GM21786 (cell line): ENCODE measurements at regions not wholly inside any gene's neighbourhood (a gene's known extent, or its start where the extent isn't known, plus 50 kb on each side); places are given as distances from the start of the nearest gene placed in this dataset.

Experiments
- ATAC-seq: cut with Tn5 transposase; IDR thresholded peaks from one replicate; pipeline ENCODE4 v1.9.1; 2021; ENCODE audit not compliant: unreplicated experiment

GRCh38 chr2:117067900-117068299, 746.6 kb upstream of the DDX18 start:
- ATAC-seq: no peak

DNA sequence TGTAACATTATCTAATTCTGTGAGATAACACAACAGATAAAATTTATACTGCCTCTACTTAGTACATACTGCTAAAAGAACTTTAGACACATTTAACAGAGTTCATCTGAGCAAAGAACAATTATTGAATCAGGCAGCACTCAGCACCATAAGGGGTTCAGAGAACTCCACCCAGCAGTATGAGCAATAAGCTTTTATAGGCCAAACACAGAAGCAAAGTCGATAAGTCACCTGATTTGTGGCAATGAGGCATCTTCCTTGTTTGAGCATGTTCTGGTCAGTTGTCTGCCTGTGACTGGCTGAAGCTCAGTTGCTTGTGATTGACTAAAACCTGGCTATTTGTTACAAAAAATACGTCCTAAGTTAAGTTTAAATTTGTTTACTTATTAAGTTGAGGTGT, 746.1 kb upstream of the DDX18 start:
- no peak for ATAC-seq

DNA sequence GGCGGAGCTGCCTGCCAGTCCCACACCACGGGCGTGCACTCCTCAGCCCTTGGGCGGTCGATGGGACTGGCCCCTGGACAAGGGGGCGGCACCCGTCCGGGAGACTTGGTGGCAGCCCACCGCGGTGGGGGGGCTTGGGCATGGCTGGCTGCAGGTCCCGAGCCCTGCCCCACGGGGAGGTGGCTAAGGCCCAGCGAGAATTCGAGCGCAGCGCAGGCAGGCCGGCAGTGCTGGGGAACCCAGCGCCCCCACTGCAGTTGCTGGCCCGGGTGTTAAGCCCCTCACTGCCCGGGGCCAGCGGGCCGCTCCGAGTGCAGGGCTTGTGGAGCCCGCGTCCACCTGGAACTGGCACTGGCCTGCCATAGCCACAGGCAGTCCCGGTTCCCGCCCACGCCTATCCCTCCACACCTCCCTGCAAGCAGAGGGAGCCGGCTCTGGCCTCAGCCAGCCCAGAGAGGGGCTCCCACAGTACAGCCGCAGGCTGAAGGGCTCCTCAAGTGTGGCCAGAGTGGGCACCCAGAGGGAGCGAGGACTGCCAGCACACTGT, 742.9 kb upstream of the DDX18 start:
- no peak for ATAC-seq

GRCh38 chr2:117074756-117075155, 739.7 kb upstream of the DDX18 start:
- no peak for ATAC-seq

GRCh38 chr2:117085256-117085655, 729.2 kb upstream of the DDX18 start:
- ATAC-seq: no peak

DNA sequence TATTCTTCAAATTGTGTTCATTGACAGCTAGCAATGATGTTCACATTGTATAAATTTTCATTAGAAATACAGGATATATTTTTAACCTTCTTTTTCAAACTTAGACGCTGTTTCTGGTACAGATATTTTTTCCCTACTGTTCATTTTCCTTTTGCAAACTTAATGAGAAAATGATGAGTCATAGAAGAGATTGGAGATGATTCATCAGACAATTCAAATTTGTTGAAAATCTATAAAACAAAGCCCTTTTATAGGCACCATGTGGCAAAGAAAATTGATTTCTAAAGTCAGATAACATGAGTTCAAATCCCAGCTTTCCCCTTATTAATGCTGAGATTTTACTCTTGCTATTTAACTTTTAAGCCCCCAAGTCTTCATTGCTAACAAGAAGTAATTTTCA, 728.8 kb upstream of the DDX18 start:
- ATAC-seq: no peak

DNA sequence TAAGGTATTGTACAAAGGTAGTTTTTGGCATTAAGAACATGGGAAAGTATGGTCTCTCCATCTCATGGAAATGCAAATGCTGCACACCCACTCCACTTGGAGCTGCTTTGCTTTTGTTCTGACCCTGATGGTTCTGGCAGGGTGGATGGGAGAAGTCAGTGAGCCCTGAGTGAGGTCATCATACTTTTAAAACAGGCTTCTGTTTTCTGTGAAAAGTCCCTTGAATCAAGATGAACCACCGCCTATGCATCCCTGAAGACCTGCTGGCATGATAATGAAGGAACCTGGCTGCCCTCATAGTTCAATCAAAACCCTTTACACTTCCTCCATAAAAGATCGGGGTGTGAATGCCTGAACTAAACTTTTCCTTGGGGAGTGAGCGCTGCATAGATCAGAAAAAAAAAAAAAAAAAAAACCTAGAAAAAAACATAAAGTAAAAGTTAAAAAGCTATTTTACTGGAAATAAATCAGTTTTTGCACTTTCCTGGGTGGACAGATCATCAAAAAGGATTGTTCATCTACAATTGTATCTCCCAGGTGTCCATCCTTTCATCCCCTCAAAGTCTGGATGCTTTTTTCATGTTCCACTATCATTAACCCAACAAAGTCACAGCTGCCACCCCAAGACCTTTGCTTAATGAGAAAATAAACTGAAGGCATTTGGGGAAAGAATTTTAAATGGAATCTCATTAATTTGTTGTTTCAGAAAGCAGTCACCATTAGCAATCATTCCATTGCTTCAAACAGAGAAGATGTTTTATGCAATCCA, 728.1 kb upstream of the DDX18 start:
- no peak for ATAC-seq

DNA sequence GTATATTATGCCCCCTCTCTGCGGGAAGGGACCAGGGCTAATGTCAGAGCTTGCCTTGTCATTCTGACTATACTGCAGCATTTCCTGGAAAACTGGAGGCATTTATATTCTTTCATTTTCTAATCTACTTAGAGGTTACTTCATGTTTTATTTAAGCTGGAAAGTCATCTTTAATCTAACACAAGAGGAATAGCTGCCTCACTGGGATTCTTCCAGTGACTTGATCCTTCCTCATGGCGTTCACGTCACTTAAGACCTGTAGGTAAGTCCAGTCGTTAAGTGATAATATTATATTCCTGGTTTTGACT, 727.6 kb upstream of the DDX18 start:
- no peak for ATAC-seq

DNA sequence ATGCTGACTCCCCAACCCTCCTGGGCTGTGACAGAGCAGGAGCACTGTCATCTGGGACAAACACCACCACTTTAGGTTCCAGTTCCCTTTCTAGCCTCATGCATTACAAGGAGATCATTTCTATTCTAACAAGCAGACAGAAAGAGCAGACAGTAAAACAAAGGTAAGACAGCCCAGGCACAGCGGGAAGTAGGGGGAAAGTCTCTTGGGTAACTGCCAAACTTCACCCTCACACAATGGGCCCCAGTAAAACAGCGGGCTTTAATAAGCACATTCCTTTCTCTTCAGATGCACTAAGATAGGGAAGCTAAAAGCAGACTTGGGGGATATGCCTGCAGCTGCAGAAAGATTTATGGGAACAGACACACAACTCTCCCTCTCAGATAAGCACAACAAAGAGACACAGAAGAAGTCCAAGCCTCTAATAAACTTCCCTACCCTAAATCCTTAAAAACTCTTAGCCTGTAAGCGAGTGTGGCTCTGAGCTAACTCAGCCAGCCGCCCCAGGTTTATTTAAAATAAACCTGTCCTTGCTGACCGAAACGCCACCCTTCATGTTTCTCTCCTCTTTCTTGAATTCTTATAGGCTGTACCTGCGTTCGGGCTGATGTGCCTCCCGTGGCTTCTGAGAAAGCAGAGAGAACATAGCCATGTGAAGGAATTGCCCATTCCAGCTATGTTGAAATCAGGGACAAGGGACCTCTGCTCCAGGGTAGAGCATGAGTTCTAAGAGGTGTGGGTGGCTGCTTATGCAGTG, 726.8 kb upstream of the DDX18 start:
- ATAC-seq: no peak

- ATAC-seq: no peak
These were observed 723.3 kb upstream of the DDX18 start for GRCh38 chr2:117091041-117091837.

DNA sequence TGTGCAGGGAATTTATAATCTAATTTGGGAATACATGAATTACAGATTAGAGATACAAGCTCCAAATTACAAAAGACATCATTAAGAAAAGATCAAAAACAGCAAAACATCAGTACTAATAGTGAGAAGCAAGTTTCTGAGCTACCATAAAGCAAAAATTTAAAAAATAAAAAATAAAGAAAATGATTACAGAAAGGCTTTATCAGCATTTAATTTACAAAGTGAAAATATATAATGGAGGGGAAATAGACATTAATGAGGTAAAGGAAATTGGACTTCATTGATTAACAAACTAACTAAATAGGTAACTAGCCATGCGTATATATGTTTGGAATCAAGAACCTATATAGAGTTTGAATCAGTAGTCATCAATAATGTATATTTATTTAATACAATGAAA, 712.9 kb upstream of the DDX18 start:
- no peak for ATAC-seq

DNA sequence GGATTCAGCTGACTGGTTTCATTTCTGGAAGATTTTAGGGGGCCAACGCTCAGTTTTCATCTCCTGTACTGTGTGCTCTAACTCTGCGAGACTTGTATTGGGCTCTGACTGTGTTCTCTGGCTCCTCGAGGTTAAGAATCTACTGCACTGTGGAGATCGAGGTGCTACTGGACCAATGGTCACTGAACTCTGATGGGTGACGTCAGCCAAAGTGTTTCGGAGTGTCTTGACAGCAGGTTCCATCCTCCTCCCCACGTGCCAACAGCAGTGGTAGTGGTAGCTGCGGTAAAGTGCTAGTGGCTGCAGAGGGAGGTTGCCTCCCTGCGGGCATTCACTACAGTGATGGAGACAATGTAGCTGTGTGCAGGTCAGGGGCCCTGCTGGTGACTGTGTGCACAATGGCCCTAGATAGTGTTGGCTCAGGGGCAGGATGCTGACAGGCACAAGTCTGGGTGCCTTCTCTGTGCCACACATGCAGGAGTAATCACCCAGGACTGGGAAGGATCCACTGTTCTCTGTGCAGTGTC, 705.7 kb upstream of the DDX18 start:
- ATAC-seq: no peak

DNA sequence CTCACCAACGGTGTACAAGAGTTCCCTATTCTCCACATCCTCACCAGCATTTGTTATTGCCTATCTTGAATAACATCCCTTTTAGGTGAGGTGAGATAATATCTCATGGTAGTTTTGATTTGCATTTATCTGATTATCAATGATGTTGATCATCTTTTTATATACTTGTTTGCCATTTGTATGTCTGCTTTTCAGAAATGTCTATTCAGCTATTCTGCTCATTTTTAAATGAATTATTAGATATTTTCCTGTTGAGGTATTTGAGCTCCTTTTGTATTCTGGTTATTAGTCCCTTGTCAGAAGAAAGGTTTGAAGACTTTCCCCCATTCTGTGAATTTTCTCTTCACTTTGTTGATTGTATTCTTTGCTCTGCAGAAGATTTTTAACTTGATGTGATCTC, 695.5 kb upstream of the DDX18 start:
- ATAC-seq: no peak

- ATAC-seq: no peak
These were observed 691.1 kb upstream of the DDX18 start for GRCh38 chr2:117123362-117123761.

- no peak for ATAC-seq
These were observed 687.8 kb upstream of the DDX18 start for GRCh38 chr2:117126656-117127055.

DNA sequence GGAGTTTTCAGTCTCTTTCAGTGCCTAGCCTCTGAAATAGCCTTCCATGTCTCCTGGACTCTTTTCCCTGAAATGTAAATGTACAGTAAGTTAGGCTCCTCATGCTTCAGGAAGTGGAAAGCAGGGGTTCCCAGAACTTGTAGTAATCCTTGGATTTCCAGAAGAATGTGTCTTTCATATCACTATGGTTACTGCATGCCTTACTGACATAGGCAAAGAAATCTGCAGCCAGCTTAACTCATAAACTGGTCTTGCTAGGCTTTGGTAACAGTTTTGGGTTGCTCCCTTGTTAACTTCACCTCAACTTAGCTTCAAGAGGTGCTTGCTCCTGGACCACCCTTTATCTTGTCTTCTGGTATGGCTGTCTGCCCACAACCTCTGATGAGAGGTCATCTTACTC, 686.8 kb upstream of the DDX18 start:
- no peak for ATAC-seq

GRCh38 chr2:117128461-117128860, 686.0 kb upstream of the DDX18 start:
- no peak for ATAC-seq

DNA sequence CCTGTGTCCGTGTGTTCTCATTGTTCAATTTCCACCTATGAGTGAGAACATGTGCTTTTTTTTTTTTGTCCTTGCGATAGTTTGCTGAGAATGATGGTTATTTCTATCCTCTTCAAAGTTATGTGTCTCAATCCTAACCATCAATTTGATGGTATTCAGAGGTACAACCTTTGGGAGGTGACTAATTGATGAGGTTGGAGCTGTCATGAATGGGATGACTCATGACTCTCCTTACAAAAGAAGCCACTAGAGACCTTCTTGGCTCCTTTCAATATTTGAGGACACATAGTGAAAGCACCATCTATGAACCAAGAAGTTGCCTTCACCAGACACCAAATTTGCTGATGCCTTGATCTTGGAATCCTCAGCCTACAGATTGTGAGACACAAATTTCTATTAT, 677.1 kb upstream of the DDX18 start:
- no peak for ATAC-seq

DNA sequence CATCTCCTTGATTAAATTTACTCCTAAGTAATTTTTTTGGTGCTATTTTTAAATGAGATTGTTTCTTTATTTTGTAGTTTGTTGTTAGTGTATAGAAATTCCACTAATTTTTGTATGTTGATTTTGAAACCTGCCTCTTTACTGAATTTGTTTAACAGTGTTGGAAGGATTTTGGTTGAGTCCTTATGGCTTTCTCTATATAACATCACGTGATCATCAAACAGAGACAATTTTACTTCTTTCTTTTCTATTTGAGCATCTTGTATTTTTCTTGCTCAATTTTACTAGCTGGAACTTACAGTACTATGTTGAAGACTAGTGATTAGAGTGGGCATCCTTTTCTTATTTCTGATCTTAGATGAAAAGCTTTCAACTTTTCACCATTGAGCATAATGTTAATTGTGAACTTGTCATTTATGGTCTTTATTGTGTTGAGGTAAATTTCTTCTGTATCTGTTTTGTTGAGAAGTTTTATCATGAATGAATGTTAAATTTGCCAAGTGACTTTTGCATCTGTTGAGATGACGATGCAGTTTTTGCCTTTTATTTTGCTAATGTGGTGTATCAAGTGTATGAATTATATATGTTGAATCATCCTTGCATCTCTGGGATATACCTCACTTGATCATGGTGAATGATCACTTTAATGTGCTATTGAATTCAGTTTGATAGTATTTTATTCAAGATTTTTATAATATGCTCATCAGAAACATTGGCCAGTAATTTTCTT, 645.3 kb upstream of the DDX18 start:
- ATAC-seq: no peak

DNA sequence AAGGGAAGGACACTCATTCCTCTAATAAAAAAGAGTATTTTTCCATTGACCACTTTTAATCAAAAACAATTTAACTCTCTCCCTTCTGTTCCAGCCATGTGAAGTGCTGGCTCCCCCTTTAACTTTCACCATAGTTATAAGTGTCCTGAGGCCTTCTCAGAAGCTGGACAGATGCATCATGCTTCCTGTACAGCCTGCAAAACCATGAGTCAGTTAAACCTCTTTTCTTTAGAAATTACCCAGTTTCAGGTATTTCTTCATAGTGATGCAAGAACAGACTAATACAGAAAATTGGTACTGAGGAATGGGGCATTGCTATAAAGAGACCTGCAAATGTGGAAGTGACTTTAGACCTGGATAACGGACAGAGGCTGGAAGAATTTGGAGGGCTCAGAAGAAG, 643.6 kb upstream of the DDX18 start:
- no peak for ATAC-seq

DNA sequence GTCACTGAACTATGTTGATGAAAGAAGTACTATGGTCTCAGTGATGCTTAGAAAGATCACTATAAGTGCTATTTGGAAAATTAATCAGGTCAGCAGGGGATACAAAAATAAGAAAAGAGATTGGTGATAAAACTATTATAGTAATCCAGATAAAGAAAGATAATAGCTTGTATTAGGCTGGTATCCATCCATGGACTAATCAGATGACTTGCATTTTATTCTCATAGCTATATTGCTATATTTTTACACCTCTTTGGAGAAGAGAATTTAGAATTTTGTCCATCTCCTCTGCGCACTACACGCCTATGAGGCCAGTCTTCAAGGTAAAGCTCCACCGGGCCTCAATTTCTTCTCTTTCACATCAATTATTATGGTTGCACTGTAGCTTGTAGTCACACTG, 635.1 kb upstream of the DDX18 start:
- ATAC-seq: no peak
